HL-60/S4 treated with retinoic acid at 250 ng/mL for 4 days and 3 days (cell line): ENCODE measurements at regions not wholly inside any gene's neighbourhood (a gene's known extent, or its start where the extent isn't known, plus 50 kb on each side); places are given as distances from the start of the nearest gene placed in this dataset.

ENCODE experiments used
- in situ Hi-C: fragments of 300-500 bp; cut with MboI; formaldehyde crosslinking; loops from 2 replicates; pipeline ENCODE4 v1.7.0; 2022; ENCODE audit warnings: low sequenced_read_pairs

DNA sequence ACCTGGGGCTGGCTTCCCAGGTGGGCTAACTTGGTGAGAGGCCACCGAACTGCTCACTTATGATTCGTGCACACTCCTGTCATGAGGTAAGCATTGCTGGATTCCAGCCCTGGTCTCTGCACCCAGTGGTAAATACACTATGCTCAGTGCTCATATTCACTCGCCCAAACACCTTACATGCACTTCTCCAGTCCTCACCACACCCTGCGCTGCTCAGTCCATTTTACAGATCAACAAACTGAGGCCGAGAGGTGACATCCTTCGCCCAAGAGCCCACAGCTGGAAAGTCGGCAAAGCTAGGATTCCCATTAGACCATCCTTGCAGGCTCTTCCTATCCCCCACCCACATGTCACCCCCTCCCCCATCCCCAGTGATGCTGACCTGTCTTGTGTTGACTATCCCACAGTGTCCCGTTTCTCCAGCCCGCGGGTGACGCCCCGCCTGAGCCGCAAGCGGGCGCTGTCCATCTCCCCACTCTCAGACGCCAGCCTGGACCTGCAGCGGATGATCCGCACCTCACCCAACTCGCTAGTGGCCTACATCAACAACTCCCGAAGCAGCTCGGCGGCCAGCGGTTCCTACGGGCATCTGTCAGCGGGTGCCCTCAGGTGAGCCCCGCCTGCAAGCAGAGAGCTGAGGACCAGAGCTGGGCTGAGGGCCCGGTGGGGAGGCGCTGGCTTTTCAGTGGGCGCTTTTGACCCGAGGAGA is 232.8 kb downstream of the GLI2 start:
- in situ Hi-C loops: no loop called here

DNA sequence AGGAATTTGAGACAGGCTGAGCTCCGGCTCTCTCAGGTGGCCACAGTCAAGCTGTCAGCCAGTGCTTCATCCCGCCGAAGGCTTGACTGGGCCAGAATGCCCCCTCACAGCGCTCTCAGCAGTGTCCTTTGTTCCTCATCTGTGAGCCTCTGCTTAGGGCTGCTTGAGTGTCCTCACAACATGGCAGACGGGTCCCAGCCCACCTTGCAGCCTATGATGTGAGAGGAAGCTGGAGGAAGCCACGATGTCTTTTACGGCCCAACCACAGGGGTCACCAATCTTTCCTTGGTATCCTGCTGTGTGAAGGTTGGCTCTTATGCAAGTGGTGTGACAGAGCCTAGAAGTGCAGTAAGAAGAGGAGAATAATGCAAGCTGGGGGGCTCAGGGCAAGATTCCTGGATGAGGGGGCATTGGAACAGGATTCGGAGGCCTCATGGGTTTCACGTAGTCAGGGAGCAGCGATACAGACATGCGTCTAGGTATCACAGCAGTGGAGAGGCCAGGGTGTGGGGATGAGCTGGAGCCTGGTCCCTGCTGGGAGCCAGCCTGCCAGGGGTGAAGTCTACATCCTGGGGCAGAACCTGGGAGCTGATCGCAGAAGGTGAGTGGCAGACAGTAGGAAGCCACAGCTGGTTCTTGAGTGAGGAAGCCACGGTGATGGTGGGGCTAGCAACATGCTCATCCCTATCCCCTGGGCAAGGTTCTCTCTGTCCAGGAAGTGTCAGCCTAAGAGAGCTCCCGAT is 234.1 kb downstream of the GLI2 start:
- in situ Hi-C loops: no loop called here

DNA sequence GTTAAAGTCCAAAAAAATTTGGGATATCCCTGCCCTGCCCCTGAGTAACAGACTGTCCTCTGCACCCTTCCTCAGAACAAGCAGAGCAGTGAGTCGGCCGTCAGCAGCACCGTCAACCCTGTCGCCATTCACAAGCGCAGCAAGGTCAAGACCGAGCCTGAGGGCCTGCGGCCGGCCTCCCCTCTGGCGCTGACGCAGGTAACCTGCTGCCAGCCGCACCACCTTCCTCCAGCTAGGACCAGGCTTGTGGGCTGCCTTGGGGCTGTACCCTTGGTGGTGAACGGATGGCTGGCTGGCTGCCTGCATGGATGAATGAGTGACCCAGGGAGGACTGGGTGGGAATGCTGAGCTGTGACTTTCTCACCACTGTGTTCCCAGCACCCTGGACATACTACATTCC is 236.2 kb downstream of the GLI2 start:
- in situ Hi-C loops: no loop called here

GRCh38 chr2:120972286-120972685 is 236.6 kb downstream of the GLI2 start:
- in situ Hi-C loops: no loop called here

DNA sequence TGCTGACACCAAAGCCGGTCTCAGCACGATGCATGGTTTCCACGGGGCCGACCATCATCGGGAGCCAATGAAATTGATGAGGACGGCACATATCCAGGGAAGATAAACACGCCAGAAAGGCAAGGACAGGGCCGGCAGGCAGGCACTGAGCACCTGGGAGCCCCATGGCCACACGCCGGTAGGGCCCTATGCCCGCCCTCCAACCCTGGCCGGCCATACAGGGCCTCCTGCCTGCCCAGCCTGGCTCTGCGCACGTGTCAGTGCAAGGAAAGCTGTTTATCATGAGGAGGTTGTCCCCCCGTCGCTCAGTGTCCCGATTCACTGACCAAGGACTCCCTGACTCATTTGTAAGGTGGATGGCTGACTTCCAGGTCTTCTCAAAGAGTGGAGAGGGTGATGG is 237.5 kb downstream of the GLI2 start:
- in situ Hi-C loops: no loop called here

DNA sequence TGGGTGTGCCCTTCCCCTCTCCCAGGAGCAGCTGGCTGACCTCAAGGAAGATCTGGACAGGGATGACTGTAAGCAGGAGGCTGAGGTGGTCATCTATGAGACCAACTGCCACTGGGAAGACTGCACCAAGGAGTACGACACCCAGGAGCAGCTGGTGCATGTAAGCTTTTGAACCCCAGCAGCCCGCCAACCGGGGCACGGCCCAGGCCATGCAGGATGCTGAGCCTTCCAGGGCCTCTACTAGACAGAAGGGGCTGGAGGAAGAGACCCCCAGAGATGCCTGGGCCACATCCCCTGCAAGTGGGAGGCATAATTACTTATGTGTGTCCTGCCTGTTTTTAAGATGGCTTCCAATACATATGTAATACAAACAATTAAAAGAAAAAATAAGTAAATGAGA is 239.3 kb downstream of the GLI2 start:
- in situ Hi-C loops: no loop called here

GRCh38 chr2:120976501-120977307 is 241.0 kb downstream of the GLI2 start:
- in situ Hi-C loops: no loop called here

GRCh38 chr2:120977582-120978358 is 242.1 kb downstream of the GLI2 start:
- in situ Hi-C loops: no loop called here

- in situ Hi-C loops: no loop called here
These were observed 242.8 kb downstream of the GLI2 start for GRCh38 chr2:120978359-120979050.

DNA sequence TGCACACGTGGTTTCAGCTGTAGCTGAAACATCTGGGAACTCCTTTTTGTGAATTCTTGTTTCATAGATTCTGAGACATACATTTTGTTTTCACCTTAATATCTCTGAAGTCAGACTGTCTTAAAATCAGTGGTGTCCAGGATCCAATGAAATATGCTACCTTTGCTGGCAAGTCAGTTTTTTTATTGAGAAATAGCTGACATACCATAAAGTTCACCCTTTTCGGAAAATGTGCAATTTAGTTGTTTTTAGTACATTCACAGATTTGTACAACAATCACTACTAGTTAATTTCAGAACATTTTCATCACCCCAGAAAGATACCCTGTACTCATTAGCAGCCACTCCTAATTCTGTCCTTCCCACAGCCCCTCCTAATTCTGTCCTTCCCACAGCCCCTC is 243.7 kb downstream of the GLI2 start:
- in situ Hi-C loops: no loop called here

DNA sequence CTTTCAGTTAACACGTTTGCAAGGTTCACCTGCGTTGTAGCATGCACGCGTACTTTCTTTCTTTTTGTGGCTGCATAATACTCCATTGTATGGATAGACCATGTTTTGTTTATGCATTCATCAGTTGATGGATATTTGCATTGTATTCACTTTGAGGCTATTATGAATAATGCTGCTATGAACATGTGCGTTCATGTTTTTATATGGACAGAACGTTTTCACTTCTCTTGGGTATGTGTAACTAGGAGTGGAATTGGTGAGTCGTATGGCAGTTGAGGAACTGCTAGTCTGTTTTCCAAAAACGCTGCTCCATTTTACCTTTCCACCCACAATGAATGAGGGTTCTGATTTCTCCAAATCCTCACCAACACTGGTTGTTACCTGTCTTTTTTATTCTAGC is 244.3 kb downstream of the GLI2 start:
- in situ Hi-C loops: no loop called here

DNA sequence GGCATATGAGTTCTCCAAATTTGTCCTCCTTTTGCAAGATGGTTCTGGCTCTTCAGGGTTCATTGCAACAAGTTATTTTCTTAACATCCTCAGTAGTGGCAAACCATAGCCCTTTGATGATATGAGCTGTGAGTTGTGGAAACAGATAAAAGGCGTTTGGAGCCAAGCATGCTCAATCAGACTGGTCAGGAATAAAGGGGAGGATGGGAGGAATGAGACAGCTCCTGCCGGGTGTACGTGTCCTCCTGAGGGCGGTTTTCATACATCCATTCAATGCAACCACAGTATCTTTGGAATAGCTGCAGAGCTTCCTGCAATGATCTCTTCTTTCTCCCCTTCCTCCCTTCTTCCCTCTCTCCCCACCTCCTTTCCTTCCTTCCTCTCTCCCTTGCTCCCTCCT is 245.8 kb downstream of the GLI2 start:
- in situ Hi-C loops: no loop called here

- in situ Hi-C loops: no loop called here
These were observed 246.9 kb downstream of the GLI2 start for GRCh38 chr2:120982598-120982997.

DNA sequence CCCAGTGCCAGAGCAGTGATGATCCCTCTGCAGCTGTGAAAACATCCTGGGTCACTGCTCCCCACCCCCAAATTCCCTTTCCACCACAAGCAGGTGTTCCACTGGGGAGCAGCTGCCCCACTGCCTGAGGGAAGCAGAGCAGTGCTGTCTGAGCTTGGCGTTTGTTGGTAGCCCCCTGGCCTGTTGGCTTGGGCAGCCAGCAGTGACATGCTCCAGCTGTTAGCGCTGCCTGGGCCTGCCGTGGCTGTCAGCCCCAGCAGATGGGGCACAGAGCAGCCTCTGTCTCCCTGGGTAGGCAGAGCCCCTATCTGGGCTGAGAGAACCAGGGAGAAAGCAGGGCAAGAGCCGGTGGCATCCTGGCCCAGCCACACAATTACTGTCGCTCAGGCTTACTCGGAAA is 247.7 kb downstream of the GLI2 start:
- in situ Hi-C loops: no loop called here

- in situ Hi-C loops: no loop called here
These were observed 248.4 kb downstream of the GLI2 start for GRCh38 chr2:120984046-120984445.

DNA sequence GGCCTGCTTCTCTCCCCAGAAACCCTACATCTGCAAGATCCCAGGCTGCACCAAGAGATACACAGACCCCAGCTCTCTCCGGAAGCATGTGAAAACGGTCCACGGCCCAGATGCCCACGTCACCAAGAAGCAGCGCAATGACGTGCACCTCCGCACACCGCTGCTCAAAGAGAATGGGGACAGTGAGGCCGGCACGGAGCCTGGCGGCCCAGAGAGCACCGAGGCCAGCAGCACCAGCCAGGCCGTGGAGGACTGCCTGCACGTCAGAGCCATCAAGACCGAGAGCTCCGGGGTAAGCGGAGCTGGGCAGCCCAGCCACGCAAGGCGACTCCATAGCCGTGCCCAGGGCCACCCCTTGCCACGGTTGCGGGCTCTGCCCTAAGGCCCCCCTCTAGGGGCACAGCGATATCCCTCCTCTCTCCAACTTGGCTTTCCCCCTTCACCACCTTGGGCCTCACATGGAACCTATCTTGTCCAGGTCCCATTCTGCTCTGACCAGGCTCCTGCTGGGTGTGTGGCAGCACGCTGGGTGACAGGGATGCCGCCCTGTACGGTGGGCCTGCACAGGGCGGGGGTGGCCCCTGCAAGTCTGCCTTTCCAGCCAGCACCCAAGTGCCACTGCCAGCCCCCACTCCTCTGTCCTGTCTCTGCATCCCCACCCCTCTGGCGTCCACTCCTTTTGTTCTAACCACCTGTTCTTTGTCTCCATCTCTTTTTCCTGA is 248.9 kb downstream of the GLI2 start:
- in situ Hi-C loops: no loop called here

DNA sequence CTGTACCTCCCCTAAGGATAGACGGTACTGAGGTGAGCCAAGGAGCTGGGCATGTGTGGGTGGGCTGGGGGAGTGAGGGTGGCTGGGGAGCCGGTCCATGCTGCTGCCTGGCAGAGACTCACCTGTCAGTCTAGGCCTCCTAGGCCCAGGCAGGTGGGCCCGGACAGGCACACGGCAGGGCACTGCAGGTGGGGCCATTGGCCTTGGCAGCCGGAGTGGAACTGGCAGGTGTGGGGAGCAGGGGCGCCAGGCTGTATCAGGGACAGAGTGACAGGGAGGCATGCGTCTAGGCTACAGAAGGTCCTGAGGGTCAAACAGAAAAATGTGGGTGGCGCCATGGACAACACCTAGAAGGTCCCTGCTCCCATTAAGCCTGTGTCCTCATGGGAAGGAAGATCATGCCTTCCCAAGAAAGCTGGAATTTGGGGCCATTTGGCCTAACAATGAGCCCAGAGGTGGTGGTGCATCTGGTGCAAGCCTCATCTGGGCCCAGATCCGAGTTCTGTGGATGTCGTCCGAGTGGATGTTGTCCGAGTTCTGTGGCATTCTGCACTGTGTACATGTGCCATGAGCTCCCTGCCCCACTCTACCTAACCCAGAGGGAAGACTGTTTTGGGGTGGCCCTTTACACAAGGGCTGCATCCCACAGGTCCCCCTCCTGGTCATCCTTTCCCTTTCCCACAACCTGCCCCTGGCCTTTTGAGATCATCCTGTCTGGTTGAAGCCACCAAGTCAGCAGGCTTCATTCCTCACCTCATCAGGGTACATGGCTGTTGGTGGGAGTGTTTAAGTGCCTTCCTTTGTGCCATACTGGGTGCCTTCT is 249.7 kb downstream of the GLI2 start:
- in situ Hi-C loops: no loop called here

DNA sequence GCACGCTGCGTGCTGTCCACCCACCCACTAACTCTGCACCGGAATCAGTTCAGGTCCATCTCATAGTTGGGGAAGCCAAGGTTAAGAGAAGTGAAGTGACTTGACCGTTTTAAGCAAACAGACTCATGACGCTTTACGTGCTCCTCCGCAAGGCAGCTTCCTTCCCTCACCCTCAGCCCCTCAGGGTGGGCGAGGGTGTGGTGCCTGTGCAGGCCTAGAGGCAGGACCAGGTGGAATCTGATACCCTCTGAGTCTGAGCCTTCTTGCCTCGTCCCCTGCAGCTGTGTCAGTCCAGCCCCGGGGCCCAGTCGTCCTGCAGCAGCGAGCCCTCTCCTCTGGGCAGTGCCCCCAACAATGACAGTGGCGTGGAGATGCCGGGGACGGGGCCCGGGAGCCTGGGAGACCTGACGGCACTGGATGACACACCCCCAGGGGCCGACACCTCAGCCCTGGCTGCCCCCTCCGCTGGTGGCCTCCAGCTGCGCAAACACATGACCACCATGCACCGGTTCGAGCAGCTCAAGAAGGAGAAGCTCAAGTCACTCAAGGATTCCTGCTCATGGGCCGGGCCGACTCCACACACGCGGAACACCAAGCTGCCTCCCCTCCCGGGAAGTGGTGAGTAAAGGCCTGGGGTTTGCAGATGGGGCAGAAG is 250.5 kb downstream of the GLI2 start:
- in situ Hi-C loops: no loop called here
